Adrenal gland (tissue), 9 donors: ENCODE measurements at regions not wholly inside any gene's neighbourhood (a gene's known extent, or its start where the extent isn't known, plus 50 kb on each side); places are given as distances from the start of the nearest gene placed in this dataset.

Experiments
- DNase-seq, 7 donors: peaks; one replicate each; pipeline ENCODE4 v3.0.0-alpha.2; 2019 to 2020
- H3K27ac ChIP-seq, 5 donors: fragments of 200-600 bp; sonication (generic) in 4 of 5; 1 replicate in 3 of 5; 2 replicates in 2 of 5; pipeline versions ENCODE4 v1.5.1 to v1.8.0; 2016 to 2020; ENCODE audit warnings: mild to moderate bottlenecking in 1 of 5
- H3K27me3 ChIP-seq: fragments of 200-600 bp; 2 replicates; pipeline ENCODE4 v1.8.0; 2021
- H3K36me3 ChIP-seq, 2 donors: fragments of 200-600 bp; replicated peaks in 1 of 2; 1 replicate in 1 of 2; 2 replicates in 1 of 2; pipeline versions ENCODE4 v1.5.1 to v1.8.0; 2018 to 2022
- H3K4me1 ChIP-seq, 2 donors: fragments of 200-600 bp; replicated peaks in 1 of 2; 1 replicate in 1 of 2; 2 replicates in 1 of 2; pipeline versions ENCODE4 v1.5.1 to v1.8.0; 2018 to 2021
- H3K4me3 ChIP-seq, 4 donors: fragments of 200-600 bp; sonication (generic) in 3 of 4; one replicate each; pipeline ENCODE4 v1.5.1; 2016 to 2018
- H3K9me3 ChIP-seq, 3 donors: fragments of 200-600 bp; sonication (generic) in 1 of 3; replicated peaks in 1 of 3; 1 replicate in 2 of 3; 2 replicates in 1 of 3; pipeline versions ENCODE4 v1.5.1 to v1.8.0; 2016 to 2021
- POLR2A ChIP-seq, 2 donors: fragments of 450-650 bp; IDR thresholded peaks; one replicate each; pipeline ENCODE4 v1.6.1; 2017; ENCODE audit warnings: antibody characterized with exemption in 2 of 2, mild to moderate bottlenecking in 2 of 2, moderate library complexity in 1 of 2
- WGBS, 4 donors: extraction: QIAGEN DNeasy Blood & Tissue Kit in 2 of 4; methylation state at CpG; one replicate each; pipeline versions ENCODE4 v1.1.5 to v1.1.7; 2013 to 2017; 5-methylcytosine and 5-hydroxymethylcytosine counted together
- intact Hi-C, 2 donors: fragments of 100-400 bp; cut with DNase I; formaldehyde crosslinking; loops; one replicate each; pipeline versions ENCODE4 v1.14.1 to v1.15.0; 2022 to 2023
- TF ChIP-seq, protein P1 (sequence below), 6 experiments: fragments of 450-650 bp in 4 of 6; fragments of 200-600 bp in 2 of 6; sonication (generic) in 1 of 6; IDR thresholded peaks; 1 replicate in 5 of 6; 2 replicates in 1 of 6; pipeline versions ENCODE4 v1.5.1 to v1.8.0; 2016 to 2021; ENCODE audit warnings: antibody characterized with exemption in 6 of 6, mild to moderate bottlenecking in 2 of 6, moderate library complexity in 1 of 6
- donor health status: healthy with polysubstance abuse.
- donor health status: Bipolar disorder and iron deficiency.
- donor health status: DM: yes; HTN: yes; CAD: no.
- donor health status: DM: no; HTN: no; CAD: no.
- donor health status: DM: no; HTN: no; CAD: no.

DNA sequence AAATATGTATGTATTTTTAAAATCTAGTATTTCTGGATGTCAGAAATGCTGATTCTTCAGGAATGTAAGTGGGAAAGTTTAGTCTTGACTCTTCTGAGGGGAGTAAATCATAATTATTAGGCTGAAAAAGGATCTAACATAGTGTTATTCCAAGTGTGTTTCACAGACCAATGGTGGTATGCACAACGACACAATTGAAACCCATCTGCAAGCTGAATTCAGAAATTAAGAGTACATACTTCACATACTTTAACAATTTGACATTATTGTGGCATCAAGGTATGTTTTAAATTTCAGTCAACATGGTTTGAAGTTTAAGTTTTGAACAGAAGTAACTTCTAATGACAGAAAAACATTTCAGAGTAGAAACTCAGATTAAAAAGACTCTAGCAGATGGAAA is 236.7 kb downstream of the SLC7A11 start:
- Histone ChIP-seq H3K4me1 (no peaks in the 10 kb centered on the region), H3K27me3 (no peaks in the 10 kb centered on the region), H3K36me3 (no peaks in the 10 kb centered on the region), H3K4me3 (no peak overlapping the region), H3K9me3 (no peaks in the 10 kb centered on the region), H3K27ac (no peak overlapping the region)
- WGBS, 4 donors: 71 to 85% (median 78%) methylated on average over 1 of the region's 1 CpG
- intact Hi-C loops: no loop called here
- TF ChIP-seq, protein P1, sequence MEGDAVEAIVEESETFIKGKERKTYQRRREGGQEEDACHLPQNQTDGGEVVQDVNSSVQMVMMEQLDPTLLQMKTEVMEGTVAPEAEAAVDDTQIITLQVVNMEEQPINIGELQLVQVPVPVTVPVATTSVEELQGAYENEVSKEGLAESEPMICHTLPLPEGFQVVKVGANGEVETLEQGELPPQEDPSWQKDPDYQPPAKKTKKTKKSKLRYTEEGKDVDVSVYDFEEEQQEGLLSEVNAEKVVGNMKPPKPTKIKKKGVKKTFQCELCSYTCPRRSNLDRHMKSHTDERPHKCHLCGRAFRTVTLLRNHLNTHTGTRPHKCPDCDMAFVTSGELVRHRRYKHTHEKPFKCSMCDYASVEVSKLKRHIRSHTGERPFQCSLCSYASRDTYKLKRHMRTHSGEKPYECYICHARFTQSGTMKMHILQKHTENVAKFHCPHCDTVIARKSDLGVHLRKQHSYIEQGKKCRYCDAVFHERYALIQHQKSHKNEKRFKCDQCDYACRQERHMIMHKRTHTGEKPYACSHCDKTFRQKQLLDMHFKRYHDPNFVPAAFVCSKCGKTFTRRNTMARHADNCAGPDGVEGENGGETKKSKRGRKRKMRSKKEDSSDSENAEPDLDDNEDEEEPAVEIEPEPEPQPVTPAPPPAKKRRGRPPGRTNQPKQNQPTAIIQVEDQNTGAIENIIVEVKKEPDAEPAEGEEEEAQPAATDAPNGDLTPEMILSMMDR (IDR thresholded peaks at IDR 0.05): no peak
- TF ChIP-seq POLR2A (IDR thresholded peaks at IDR 0.05): no peak
- DNase-seq: no peak

DNA sequence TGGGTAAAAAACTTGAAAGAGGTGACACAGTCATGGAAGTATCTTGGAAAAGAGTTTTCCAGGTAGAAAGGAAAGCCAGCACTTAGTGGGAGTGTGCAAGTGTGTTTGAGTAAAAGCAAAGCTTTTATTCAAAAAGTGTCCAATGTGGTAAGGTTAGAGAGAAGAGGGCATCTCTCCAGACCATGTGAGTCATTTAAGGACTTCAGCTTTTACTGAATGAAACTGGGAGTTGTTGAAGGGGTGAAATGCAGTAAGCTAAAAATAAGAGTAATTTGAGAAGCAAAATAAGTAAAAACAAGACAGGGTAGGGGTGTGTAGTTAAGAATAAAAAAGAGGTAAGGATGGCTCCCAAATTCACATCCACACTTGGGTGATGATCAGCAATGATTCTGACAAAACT is 238.9 kb downstream of the SLC7A11 start:
- Histone ChIP-seq H3K4me1 (no peaks in the 10 kb centered on the region), H3K9me3 (no peaks in the 10 kb centered on the region)
- TF ChIP-seq, protein P1 (IDR thresholded peaks at IDR 0.05): no peak
- no peak for TF ChIP-seq POLR2A (IDR thresholded peaks at IDR 0.05)

DNA sequence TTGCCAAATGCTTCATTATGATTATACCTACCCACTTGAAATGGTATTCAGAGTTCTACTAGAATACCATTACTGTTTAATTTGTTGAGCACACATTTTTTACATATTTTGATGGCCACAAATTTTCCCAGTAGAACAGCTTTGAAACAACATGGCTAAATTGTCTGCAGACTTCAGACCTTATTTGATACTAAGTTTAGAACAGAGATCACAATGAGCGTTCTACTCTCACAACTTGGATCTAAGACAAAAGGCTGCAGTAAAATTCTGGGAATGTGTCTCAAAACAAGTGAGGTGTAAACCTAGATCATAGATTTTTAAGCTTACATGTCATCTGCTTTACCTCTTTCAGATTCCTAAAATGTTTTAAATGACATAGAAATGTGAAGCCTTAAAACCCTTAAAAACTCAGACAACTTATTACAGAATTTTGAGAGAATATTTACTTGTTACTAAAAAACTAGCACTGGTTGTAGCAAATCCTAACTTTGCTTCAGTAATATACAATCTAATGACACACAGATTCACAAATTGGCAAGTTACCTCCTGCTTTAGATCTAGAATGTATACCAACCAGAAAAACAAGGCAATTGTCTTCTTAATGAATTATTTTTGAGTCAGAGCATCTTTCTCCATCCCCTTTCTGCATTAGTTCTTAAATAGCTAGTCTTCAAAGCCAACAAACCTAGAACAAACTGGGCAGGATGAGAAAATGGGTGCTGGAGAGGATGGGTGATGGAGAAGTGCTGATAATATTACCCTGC is 243.3 kb downstream of the SLC7A11 start:
- no peaks in the 10 kb centered on the region for H3K27me3 ChIP-seq
- no peak for TF ChIP-seq POLR2A (IDR thresholded peaks at IDR 0.05)
- TF ChIP-seq, protein P1 (IDR thresholded peaks at IDR 0.05): no peak
- no peaks in the 10 kb centered on the region for H3K9me3 ChIP-seq
- DNase-seq: no peak
- H3K4me3 ChIP-seq: no peak overlapping the region
- intact Hi-C loops: no loop called here
- H3K36me3 ChIP-seq: no peaks in the 10 kb centered on the region
- no peaks in the 10 kb centered on the region for H3K4me1 ChIP-seq
- H3K27ac ChIP-seq: no peak overlapping the region
- 57 to 67% (median 59%) methylated on average over 1 of the region's 1 CpG for WGBS, 4 donors

More for the DNA sequence above, 238.9 kb downstream of the SLC7A11 start:
- Histone ChIP-seq H3K27ac (no peak overlapping the region), H3K27me3 (no peaks in the 10 kb centered on the region), H3K4me3 (no peak overlapping the region), H3K36me3 (no peaks in the 10 kb centered on the region)
- no peak for DNase-seq
- intact Hi-C loops: no loop called here

- Histone ChIP-seq H3K4me1 (no peaks in the 10 kb centered on the region), H3K36me3 (no peaks in the 10 kb centered on the region), H3K9me3 (no peaks in the 10 kb centered on the region), H3K27me3 (no peaks in the 10 kb centered on the region), H3K4me3 (no peak overlapping the region), H3K27ac (no peak overlapping the region)
- TF ChIP-seq, protein P1 (IDR thresholded peaks at IDR 0.05): no peak
- no peak for TF ChIP-seq POLR2A (IDR thresholded peaks at IDR 0.05)
- DNase-seq: no peak
- 0 to 80% (median 37%) methylated on average over 1 of the region's 1 CpG for WGBS, 4 donors
- intact Hi-C loops: no loop called here
Observed at GRCh38 chr4:137997496-137997895, 244.7 kb downstream of the SLC7A11 start.
